ENCODE measurements at regions not wholly inside any gene's neighbourhood (a gene's known extent, or its start where the extent isn't known, plus 50 kb on each side); places are given as distances from the start of the nearest gene placed in this dataset.

- TF ChIP-seq TAF1 (IDR thresholded peaks at IDR 0.05; ENCODE audit: borderline replicate concordance, insufficient read depth, low read length) (no peak), REST (IDR thresholded peaks at IDR 0.05; ENCODE audit: insufficient read depth in 1 of 2, low read depth in 2 of 2, low read length in 2 of 2) (no peak), POLR2AphosphoS5 (IDR thresholded peaks at IDR 0.05; ENCODE audit: low read depth, low read length) (no peak), SIN3A (IDR thresholded peaks at IDR 0.05; ENCODE audit: borderline replicate concordance, insufficient read depth, low read length) (no peak)
These were observed 556.2 kb upstream of the JARID2 start for GRCh38 chr6:14689639-14690038.
